ENCODE measurements at regions not wholly inside any gene's neighbourhood (a gene's known extent, or its start where the extent isn't known, plus 50 kb on each side); places are given as distances from the start of the nearest gene placed in this dataset.

- DNase-seq = no peak
- Histone ChIP-seq H3K27ac (no peak overlapping the region), H3K4me1 (no peaks in the 10 kb centered on the region), H3K9ac (ENCODE audit: low read depth in 2 of 2, low read length in 2 of 2) (no peak overlapping the region), H3K4me3 (no peak overlapping the region), H3K9me3 (no peaks in the 10 kb centered on the region), H3K27me3 (no peaks in the 10 kb centered on the region), H3K36me3 (no peaks in the 10 kb centered on the region)
- intact Hi-C loops (cut with DNase I) = no loop called here
- TF ChIP-seq, protein P1, sequence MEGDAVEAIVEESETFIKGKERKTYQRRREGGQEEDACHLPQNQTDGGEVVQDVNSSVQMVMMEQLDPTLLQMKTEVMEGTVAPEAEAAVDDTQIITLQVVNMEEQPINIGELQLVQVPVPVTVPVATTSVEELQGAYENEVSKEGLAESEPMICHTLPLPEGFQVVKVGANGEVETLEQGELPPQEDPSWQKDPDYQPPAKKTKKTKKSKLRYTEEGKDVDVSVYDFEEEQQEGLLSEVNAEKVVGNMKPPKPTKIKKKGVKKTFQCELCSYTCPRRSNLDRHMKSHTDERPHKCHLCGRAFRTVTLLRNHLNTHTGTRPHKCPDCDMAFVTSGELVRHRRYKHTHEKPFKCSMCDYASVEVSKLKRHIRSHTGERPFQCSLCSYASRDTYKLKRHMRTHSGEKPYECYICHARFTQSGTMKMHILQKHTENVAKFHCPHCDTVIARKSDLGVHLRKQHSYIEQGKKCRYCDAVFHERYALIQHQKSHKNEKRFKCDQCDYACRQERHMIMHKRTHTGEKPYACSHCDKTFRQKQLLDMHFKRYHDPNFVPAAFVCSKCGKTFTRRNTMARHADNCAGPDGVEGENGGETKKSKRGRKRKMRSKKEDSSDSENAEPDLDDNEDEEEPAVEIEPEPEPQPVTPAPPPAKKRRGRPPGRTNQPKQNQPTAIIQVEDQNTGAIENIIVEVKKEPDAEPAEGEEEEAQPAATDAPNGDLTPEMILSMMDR (IDR thresholded peaks at IDR 0.05) = no peak
Observed at GRCh38 chr16:50455288-50455845, 86.6 kb upstream of the BRD7 start.

- H3K4me1 ChIP-seq = no peaks in the 10 kb centered on the region
- TF ChIP-seq, protein P1 (IDR thresholded peaks at IDR 0.05) = no peak
- H3K9ac ChIP-seq (ENCODE audit: low read depth in 2 of 2, low read length in 2 of 2) = no peak overlapping the region
- no peaks in the 10 kb centered on the region for H3K9me3 ChIP-seq
- H3K36me3 ChIP-seq = no peaks in the 10 kb centered on the region
- intact Hi-C loops (cut with DNase I) = no loop called here
- DNase-seq = no peak
- H3K27ac ChIP-seq = no peak overlapping the region
- no peak overlapping the region for H3K4me3 ChIP-seq
- H3K27me3 ChIP-seq = no peaks in the 10 kb centered on the region
Observed at GRCh38 chr16:50453446-50453845, 84.7 kb upstream of the BRD7 start.

GRCh38 chr16:50451951-50452508 is 83.2 kb upstream of the BRD7 start:
- TF ChIP-seq, protein P1 (IDR thresholded peaks at IDR 0.05) = no peak
- Histone ChIP-seq H3K27ac (no peak overlapping the region), H3K36me3 (no peaks in the 10 kb centered on the region), H3K27me3 (no peaks in the 10 kb centered on the region), H3K4me3 (no peak overlapping the region), H3K9me3 (no peaks in the 10 kb centered on the region), H3K9ac (ENCODE audit: low read depth in 2 of 2, low read length in 2 of 2) (no peak overlapping the region), H3K4me1 (no peaks in the 10 kb centered on the region)
- intact Hi-C loops (cut with DNase I) = no loop called here
- DNase-seq = no peak

DNA sequence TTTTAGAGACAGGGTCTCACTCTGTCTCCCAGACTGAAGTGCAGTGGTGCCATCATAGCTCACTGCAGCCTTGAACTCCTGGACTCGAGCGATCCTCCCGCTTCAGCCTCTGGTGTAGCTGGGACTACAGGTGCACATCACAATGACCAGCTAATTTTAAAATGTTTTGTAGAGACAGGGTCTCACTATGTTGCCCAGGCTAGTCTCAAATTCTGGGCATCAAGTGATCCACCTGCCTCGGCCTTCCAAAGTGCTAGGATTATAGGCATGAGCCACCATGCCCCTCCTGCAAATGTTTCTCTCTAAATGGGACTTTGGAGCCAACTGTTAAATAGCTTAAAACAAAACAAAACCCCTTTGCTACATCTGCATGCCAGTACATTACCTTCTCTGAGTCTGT is 82.2 kb upstream of the BRD7 start:
- no peaks in the 10 kb centered on the region for H3K27me3 ChIP-seq
- intact Hi-C loops (cut with DNase I) = no loop called here

DNA sequence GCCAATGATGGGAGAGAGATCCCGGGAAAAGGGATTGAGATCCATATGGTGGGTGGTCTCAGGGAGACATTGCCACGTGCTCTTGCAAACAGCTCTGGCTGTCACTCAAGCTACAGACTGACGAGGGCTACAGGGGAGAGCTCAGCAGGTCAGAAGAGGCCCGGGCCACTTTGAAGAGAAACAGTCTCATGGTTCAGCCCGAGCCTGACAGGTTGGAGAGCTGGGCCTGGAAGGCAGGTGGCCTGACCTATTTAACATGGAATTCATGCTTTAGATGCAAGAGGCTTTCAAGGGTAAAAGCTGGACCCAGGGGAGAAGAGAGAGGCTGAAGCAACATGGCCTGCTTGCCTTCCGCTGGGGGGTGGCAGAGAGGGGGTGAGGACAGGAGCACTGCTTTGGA is 81.0 kb upstream of the BRD7 start:
- H3K4me1 ChIP-seq = no peaks in the 10 kb centered on the region
- TF ChIP-seq, protein P1 (IDR thresholded peaks at IDR 0.05) = no peak
- no peak overlapping the region for H3K27ac ChIP-seq
- no peaks in the 10 kb centered on the region for H3K27me3 ChIP-seq
- H3K4me3 ChIP-seq = no peak overlapping the region
- no peak for DNase-seq
- H3K9ac ChIP-seq (ENCODE audit: low read depth in 2 of 2, low read length in 2 of 2) = no peak overlapping the region
- no peaks in the 10 kb centered on the region for H3K36me3 ChIP-seq
- no peaks in the 10 kb centered on the region for H3K9me3 ChIP-seq
- intact Hi-C loops (cut with DNase I) = no loop called here

More for the DNA sequence above, 82.2 kb upstream of the BRD7 start:
- Histone ChIP-seq H3K9ac (ENCODE audit: low read depth in 2 of 2, low read length in 2 of 2) (no peak overlapping the region), H3K9me3 (no peaks in the 10 kb centered on the region), H3K36me3 (no peaks in the 10 kb centered on the region), H3K27ac (no peak overlapping the region), H3K4me1 (no peaks in the 10 kb centered on the region), H3K4me3 (no peak overlapping the region)
- TF ChIP-seq, protein P1 (IDR thresholded peaks at IDR 0.05) = no peak
- DNase-seq = no peak
